OCI-LY7 (cell line): ENCODE measurements at regions not wholly inside any gene's neighbourhood (a gene's known extent, or its start where the extent isn't known, plus 50 kb on each side); places are given as distances from the start of the nearest gene placed in this dataset.

Experiments
- BruUV-seq: library from RNA; stranded (reverse); fragments of 400-500 nt; replicated peaks from 2 replicates; lab custom pipeline; 2021; lab: Mats Ljungman, UMichigan
- CTCF ChIA-PET: fragments of 300-600 bp; sonication (Branson Sonifier 250); formaldehyde crosslinking; loops from one replicate; lab custom pipeline; 2022; ENCODE audit warnings: antibody characterized with exemption; ENCODE audit not compliant: unreplicated experiment; lab: Charles Lee
- POLR2A ChIA-PET: fragments of 300-600 bp; sonication (Branson Sonifier 250); formaldehyde crosslinking; loops from one replicate; lab custom pipeline; 2022; ENCODE audit warnings: antibody characterized with exemption; lab: Charles Lee
- DNase-seq: peaks from one replicate; pipeline ENCODE4 v3.0.0-alpha.2; 2015; ENCODE audit warnings: low spot score
- H2AFZ ChIP-seq: fragments of 200-600 bp; sonication (generic), shearing (Covaris generic); 2 replicates; pipeline ENCODE4 v1.6.1; 2014; ENCODE audit warnings: mild to moderate bottlenecking, antibody characterized with exemption, low read length, moderate library complexity
- H3K27ac ChIP-seq: fragments of 200-600 bp; sonication (generic); 2 replicates; pipeline ENCODE4 v1.5.1; 2014; ENCODE audit warnings: mixed run types, low read depth, mild to moderate bottlenecking, moderate library complexity, low read length, inconsistent platforms; ENCODE audit not compliant: poor library complexity, severe bottlenecking
- H3K36me3 ChIP-seq: fragments of 200-600 bp; sonication (generic); 2 replicates; pipeline ENCODE4 v1.6.1; 2014; ENCODE audit warnings: mild to moderate bottlenecking, antibody characterized with exemption, low read length, moderate library complexity, mixed read lengths; ENCODE audit not compliant: insufficient read depth
- H3K4me1 ChIP-seq: fragments of 200-600 bp; sonication (generic); 2 replicates; pipeline ENCODE4 v1.5.1; 2014; ENCODE audit warnings: mild to moderate bottlenecking, low read length; ENCODE audit not compliant: insufficient read depth, poor library complexity, severe bottlenecking
- H3K4me2 ChIP-seq: fragments of 200-600 bp; sonication (generic); 2 replicates; pipeline ENCODE4 v1.6.1; 2014; ENCODE audit warnings: mild to moderate bottlenecking, low read length
- H3K4me3 ChIP-seq: fragments of 200-600 bp; sonication (generic); 2 replicates; pipeline ENCODE4 v1.5.1; 2014; ENCODE audit warnings: mild to moderate bottlenecking, low read depth, low read length; ENCODE audit not compliant: poor library complexity, severe bottlenecking
- H3K79me2 ChIP-seq: fragments of 200-600 bp; sonication (generic); 2 replicates; pipeline ENCODE4 v1.6.1; 2016; ENCODE audit warnings: low read depth, mild to moderate bottlenecking, low read length, moderate library complexity, mixed read lengths; ENCODE audit not compliant: insufficient read depth
- H3K9me2 ChIP-seq: fragments of 200-600 bp; sonication (generic); 2 replicates; pipeline ENCODE4 v1.6.1; 2016; ENCODE audit warnings: mild to moderate bottlenecking, low read length, mixed read lengths; ENCODE audit not compliant: insufficient read depth
- H3K9me3 ChIP-seq: fragments of 200-600 bp; sonication (generic); 2 replicates; pipeline ENCODE4 v1.6.1; 2014; ENCODE audit warnings: mild to moderate bottlenecking, mixed run types, low read length, mixed read lengths
- H4K20me1 ChIP-seq: fragments of 200-600 bp; sonication (generic); 2 replicates; pipeline ENCODE4 v1.6.1; 2014; ENCODE audit warnings: mild to moderate bottlenecking, antibody characterized with exemption, low read length, moderate library complexity, mixed read lengths; ENCODE audit not compliant: insufficient read depth
- EZH2phosphoT487 ChIP-seq: fragments of 200-600 bp; sonication (generic); IDR thresholded peaks from 2 replicates; pipeline ENCODE4 v1.6.1; 2018; ENCODE audit warnings: low read depth, borderline replicate concordance, mild to moderate bottlenecking, mixed run types, antibody characterized with exemption, low read length, moderate library complexity, mixed read lengths
- intact Hi-C: fragments of 100-400 bp; cut with micrococcal nuclease; formaldehyde crosslinking; loops from one replicate; pipeline ENCODE4 v1.10.0; 2022; ENCODE audit not compliant: unreplicated experiment
- TF ChIP-seq, protein P1 (sequence below): fragments of 200-600 bp; sonication (generic); conservative IDR thresholded peaks from 2 replicates; pipeline ENCODE4 v1.5.1; 2014; ENCODE audit warnings: mild to moderate bottlenecking, antibody characterized with exemption, low read length, moderate library complexity, mixed read lengths

DNA sequence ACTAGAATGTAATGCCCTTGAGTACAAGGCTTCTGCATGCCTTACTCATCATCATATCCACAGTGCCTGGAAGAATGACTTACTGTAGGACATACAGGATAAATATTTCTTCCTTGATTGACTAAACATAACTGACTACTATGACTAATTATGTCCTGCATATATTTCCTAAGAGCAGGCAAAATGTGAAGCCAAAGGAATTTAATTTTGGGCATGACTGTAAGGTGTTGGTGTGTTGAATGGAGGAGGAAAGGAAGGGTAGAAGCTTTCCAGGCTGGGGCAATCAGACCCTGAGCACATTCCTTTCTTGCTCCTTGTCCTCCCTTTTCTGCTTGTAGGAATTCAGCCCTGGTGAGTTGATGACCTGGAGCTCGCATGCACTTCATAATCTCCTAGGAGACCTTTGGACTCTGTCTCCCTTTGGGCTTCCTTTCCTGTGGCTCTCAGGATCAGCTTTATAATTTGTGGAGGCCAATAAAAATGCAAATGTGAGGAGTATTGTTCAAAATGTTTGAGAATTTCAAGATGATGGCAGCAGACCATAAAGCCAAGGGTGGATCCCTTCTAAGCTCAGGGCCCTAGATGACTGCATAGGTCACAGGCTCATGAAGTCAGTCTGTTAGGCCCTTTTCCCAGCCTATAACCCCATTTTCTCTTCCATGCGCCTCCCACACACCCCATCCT is 174.0 kb downstream of the HMHB1 start:
- Histone ChIP-seq H3K4me1 (no peaks in the 10 kb centered on the region), H4K20me1 (no peaks in the 10 kb centered on the region), H3K9me2 (no peaks in the 10 kb centered on the region), H2AFZ (no peak overlapping the region), H3K4me2 (no peak overlapping the region), H3K36me3 (no peaks in the 10 kb centered on the region), H3K4me3 (no peak overlapping the region), H3K27ac (no peak overlapping the region), H3K9me3 (no peaks in the 10 kb centered on the region), H3K79me2 (no peaks in the 10 kb centered on the region)
- intact Hi-C loops = no loop called here
- ChIA-PET POLR2A (interaction anchor here (0.6 kb wide), 1 partner anchor 428 kb away, joined by 3 read pairs; no protein-coding TSS in a partner anchor), CTCF (no interaction called here)
- no peak for DNase-seq
- BruUV-seq = no TSS peak
- TF ChIP-seq, protein P1, sequence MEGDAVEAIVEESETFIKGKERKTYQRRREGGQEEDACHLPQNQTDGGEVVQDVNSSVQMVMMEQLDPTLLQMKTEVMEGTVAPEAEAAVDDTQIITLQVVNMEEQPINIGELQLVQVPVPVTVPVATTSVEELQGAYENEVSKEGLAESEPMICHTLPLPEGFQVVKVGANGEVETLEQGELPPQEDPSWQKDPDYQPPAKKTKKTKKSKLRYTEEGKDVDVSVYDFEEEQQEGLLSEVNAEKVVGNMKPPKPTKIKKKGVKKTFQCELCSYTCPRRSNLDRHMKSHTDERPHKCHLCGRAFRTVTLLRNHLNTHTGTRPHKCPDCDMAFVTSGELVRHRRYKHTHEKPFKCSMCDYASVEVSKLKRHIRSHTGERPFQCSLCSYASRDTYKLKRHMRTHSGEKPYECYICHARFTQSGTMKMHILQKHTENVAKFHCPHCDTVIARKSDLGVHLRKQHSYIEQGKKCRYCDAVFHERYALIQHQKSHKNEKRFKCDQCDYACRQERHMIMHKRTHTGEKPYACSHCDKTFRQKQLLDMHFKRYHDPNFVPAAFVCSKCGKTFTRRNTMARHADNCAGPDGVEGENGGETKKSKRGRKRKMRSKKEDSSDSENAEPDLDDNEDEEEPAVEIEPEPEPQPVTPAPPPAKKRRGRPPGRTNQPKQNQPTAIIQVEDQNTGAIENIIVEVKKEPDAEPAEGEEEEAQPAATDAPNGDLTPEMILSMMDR = no peak
- TF ChIP-seq EZH2phosphoT487 = no peak

DNA sequence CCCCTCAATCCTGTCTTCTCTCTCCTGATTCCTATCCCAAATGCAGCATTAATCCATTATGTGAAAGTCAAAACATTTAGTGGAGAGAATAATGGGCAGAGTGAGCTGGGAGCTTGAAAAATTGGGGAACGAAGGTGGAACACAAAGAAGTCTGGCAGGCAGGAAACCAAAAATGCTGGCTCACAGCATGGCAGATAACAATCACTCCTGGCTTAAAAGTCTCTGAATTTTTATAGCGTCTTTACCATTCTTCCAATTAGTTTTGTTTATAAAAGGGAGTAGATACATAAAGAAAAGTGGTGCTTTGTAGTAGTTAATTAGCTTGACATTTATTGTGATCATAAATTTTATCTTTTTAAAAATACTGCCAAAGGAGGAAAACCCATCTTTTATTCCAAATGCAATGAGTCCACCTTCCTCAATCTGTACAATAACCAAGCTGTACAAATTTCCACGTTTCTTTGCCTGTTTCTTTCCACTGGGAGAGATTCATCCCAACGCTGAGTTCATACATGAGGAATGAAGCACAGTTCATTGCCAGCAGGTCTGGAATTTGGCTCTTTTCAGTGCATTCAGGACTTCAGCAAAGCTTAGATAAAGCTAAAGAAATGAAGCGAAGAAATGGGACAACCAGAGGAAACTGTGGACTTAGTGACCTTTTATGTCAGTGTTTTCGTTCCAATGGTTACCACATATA is 174.7 kb downstream of the HMHB1 start:
- H2AFZ ChIP-seq = no peak overlapping the region
- no peaks in the 10 kb centered on the region for H3K36me3 ChIP-seq
- H3K9me3 ChIP-seq = no peaks in the 10 kb centered on the region
- BruUV-seq = no TSS peak
- POLR2A ChIA-PET = interaction anchor here (0.6 kb wide), 1 partner anchor 428 kb away, joined by 3 read pairs; no protein-coding TSS in a partner anchor
- no peaks in the 10 kb centered on the region for H3K4me1 ChIP-seq
- H3K4me2 ChIP-seq = no peak overlapping the region
- no peaks in the 10 kb centered on the region for H4K20me1 ChIP-seq
- CTCF ChIA-PET = no interaction called here
- no peak overlapping the region for H3K27ac ChIP-seq
- no peaks in the 10 kb centered on the region for H3K9me2 ChIP-seq
- H3K4me3 ChIP-seq = no peak overlapping the region
- no peak for TF ChIP-seq EZH2phosphoT487
- TF ChIP-seq, protein P1 = no peak
- H3K79me2 ChIP-seq = no peaks in the 10 kb centered on the region
- intact Hi-C loops = no loop called here
- DNase-seq = no peak

DNA sequence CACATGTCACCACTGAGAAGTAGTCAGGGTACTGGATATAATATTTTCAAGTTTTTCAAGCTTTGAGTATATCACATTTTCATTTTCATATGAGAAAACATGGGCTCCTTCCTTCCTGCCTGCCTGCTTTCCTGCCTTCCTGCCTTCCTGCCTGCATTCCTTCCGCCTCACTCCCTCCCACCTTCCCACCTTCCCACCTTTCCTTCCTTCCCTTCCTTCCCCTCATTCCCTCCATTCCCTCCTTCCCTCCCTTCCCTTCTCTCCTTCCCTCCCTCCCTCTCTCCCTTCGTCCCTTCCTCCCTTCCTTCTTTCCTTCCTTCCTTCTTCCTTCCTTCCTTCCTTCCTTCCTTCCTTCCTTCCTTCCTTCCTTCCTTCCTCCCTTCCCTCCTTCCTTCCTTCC is 175.3 kb downstream of the HMHB1 start:
- Histone ChIP-seq H3K9me3 (no peaks in the 10 kb centered on the region), H2AFZ (no peak overlapping the region), H3K4me3 (no peak overlapping the region), H4K20me1 (no peaks in the 10 kb centered on the region), H3K36me3 (no peaks in the 10 kb centered on the region), H3K4me2 (no peak overlapping the region), H3K27ac (no peak overlapping the region), H3K9me2 (no peaks in the 10 kb centered on the region), H3K4me1 (no peaks in the 10 kb centered on the region), H3K79me2 (no peaks in the 10 kb centered on the region)
- no TSS peak for BruUV-seq
- ChIA-PET CTCF (no interaction called here), POLR2A (no interaction called here)
- intact Hi-C loops = no loop called here
- TF ChIP-seq EZH2phosphoT487 = no peak
- TF ChIP-seq, protein P1 = no peak
- no peak for DNase-seq
